Right cardiac atrium (tissue), 5 donors: ENCODE measurements at regions not wholly inside any gene's neighbourhood (a gene's known extent, or its start where the extent isn't known, plus 50 kb on each side); places are given as distances from the start of the nearest gene placed in this dataset.

Experiments
- ATAC-seq, 2 donors: fragments of 200-7000 bp; cut with Tn5 transposase; one replicate each; pipeline versions ENCODE4 v1.8.0 to v1.9.1; 2020; ENCODE audit warnings: moderate library complexity in 2 of 2, mild to moderate bottlenecking in 1 of 2
- DNase-seq, 3 donors: peaks; one replicate each; pipeline ENCODE4 v3.0.0-alpha.2; 2020
- H3K27ac ChIP-seq: one replicate; pipeline ENCODE4 v1.5.1; 2013; ENCODE audit warnings: mild to moderate bottlenecking, low read length, control low read depth, moderate library complexity
- H3K27me3 ChIP-seq: one replicate; pipeline ENCODE4 v1.6.1; 2013; ENCODE audit not compliant: control insufficient read depth, insufficient read depth
- H3K4me1 ChIP-seq: one replicate; pipeline ENCODE4 v1.6.1; 2013; ENCODE audit warnings: low read length; ENCODE audit not compliant: control insufficient read depth, insufficient read depth
- H3K4me3 ChIP-seq: one replicate; pipeline ENCODE4 v1.5.1; 2013; ENCODE audit warnings: low read length, control low read depth
- H3K9me3 ChIP-seq: one replicate; pipeline ENCODE4 v1.6.1; 2013; ENCODE audit warnings: low read length; ENCODE audit not compliant: control insufficient read depth
- WGBS: extraction: QIAGEN DNeasy Blood & Tissue Kit; methylation state at CpG from one replicate; pipeline ENCODE4 v1.1.7; 2013; 5-methylcytosine and 5-hydroxymethylcytosine counted together
- intact Hi-C, 4 donors: fragments of 100-400 bp; cut with DNase I; formaldehyde crosslinking; loops; one replicate each; pipeline versions ENCODE4 v1.11.0 to v1.14.0; 2022 to 2023
- donor health status: healthy with polysubstance abuse.
- donor health status: DM: no; HTN: yes; CAD: no.
- donor health status: DM: no; HTN: no; CAD: no.
- donor health status: DM: no; HTN: yes; CAD: no; lungs with severe emphysema.
- donor health status: DM: yes; HTN: yes; CAD: no.

DNA sequence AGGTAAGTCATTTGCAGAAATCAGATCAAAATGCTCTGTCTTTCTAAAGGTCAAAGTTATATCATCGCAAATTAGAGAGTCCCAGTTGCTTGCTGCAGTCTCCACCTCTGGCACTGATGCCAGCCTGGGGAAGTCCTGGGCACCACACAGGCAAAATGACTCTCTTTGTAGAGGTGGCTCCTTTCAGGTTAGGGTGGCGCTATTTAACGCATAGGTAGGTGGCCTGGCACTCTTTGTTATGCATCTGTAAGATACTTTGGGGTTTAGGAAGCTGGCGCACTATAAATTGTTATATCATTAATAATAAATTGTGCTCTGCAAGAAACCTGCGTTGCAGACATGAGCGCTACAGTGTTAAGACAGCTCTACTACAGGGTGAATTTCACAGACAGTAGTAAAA lies 268.5 kb downstream of the ICOS start:
- H3K27me3 ChIP-seq = no peaks in the 10 kb centered on the region
- no peak overlapping the region for H3K27ac ChIP-seq
- ATAC-seq (no peak), DNase-seq (no peak)
- H3K9me3 ChIP-seq = no peaks in the 10 kb centered on the region
- no peak overlapping the region for H3K4me3 ChIP-seq
- intact Hi-C loops = no loop called here
- WGBS = 81% methylated on average over 6 of the region's 6 CpGs
- no peaks in the 10 kb centered on the region for H3K4me1 ChIP-seq

DNA sequence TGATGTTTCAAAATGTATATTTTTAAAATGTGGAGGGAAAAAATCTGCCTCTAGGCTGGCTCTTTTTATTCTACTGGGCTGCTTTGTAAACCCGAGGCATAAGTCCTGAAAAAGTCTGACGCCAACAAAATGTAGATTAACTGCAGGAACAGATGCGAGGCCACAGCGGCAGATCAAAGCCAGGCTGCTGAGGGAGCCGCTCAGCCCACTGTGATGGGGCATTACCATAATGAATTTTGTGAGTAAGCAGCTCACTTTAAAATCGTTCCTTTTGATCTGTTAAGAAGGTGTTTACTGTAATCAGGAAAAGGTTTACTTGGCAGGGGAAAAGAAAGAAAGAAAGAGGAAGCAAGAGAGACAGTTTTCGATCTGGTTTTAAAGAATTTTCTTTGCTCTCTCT lies 269.0 kb downstream of the ICOS start:
- Histone ChIP-seq H3K4me1 (no peaks in the 10 kb centered on the region), H3K4me3 (no peak overlapping the region), H3K9me3 (no peaks in the 10 kb centered on the region), H3K27ac (no peak overlapping the region), H3K27me3 (no peaks in the 10 kb centered on the region)
- 44% methylated on average over 7 of the region's 7 CpGs for WGBS
- DNase-seq = no peak
- ATAC-seq = no peak
- intact Hi-C loops = no loop called here

DNA sequence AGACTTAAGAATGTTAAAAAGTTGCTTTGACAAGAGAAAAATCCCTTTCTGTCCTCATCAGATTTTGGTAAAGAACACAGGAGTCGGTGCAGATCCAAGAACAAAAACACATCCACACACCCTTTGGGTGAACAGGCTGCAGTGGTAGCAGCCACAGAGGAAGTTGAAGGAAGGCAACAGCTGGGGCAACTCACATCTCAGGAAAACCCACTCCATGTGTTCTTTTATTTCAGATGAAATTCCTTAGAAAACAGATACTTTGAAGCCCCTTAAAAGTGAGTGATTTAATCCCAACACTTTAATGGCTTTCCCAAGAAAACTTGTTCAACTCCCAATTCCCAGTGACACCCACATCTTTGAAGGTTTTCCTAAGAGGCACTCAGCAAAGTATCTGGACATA lies 271.3 kb downstream of the ICOS start:
- Histone ChIP-seq H3K4me1 (no peaks in the 10 kb centered on the region), H3K9me3 (no peaks in the 10 kb centered on the region), H3K27ac (no peak overlapping the region), H3K27me3 (no peaks in the 10 kb centered on the region), H3K4me3 (no peak overlapping the region)
- WGBS = 72% methylated on average over 1 of the region's 1 CpG
- DNase-seq (no peak), ATAC-seq (no peak)
- intact Hi-C loops = no loop called here

DNA sequence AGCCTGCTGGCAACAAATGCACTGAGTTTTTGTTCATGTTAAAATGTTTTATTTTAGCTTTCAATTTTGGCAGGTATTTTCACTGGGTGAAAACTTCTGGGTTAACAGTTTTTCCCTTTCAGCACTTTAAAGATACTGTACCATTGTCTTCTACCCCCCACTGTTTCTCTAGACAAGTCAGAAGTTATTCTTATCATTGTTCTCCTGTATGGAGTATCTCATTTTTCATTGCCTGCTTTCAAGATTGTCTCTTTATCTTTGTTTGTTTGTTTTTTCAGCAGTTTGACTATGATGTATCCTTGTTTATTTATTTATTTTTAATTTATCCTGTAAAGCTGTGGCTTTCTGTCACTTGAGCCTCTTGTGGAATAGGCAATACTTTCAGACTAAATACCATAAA lies 277.0 kb downstream of the ICOS start:
- Histone ChIP-seq H3K27me3 (no peaks in the 10 kb centered on the region), H3K4me3 (no peak overlapping the region), H3K4me1 (no peaks in the 10 kb centered on the region), H3K27ac (no peak overlapping the region), H3K9me3 (no peaks in the 10 kb centered on the region)
- intact Hi-C loops = no loop called here
- DNase-seq (no peak), ATAC-seq (no peak)

DNA sequence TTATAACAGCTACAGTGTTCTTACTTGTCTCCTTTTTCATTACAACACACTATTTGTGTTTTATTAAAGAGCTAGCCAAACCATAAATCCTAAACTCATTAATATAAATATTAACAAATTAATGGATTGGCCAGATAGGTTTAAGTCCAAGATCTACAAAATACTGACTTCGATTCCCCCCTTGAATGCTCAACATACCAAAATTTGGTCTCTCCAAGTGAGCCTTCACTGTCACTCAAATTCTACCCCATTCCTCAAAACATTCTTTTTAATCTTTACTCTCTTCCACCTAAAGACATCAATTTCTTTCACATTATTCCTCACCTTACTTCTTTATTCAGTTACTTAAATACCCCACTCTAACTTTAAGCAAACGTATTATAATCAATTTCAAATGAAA lies 281.5 kb downstream of the ICOS start:
- H3K27ac ChIP-seq = no peak overlapping the region
- intact Hi-C loops = no loop called here
- H3K4me1 ChIP-seq = no peaks in the 10 kb centered on the region
- no peaks in the 10 kb centered on the region for H3K27me3 ChIP-seq
- 96% methylated on average over 2 of the region's 2 CpGs for WGBS
- DNase-seq = no peak
- no peaks in the 10 kb centered on the region for H3K9me3 ChIP-seq
- ATAC-seq = no peak
- H3K4me3 ChIP-seq = no peak overlapping the region

DNA sequence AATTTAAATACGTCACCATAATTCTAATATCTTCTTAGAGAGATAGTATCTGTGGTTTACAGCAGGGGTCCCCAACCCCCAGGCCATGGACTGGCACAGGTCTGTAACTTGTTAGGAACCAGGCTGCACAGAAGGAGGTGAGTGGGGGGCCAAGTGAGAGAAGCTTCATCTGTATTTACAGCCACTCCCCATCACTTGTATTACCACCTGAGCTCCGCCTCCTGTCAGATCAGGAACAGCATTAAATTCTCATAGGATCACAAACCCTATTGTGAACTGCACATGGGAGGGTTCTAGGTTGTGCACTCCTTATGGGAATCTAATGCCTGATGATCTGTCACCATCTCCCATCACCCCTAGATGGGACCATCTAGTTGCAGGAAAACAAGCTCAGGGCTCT lies 282.6 kb downstream of the ICOS start:
- Histone ChIP-seq H3K9me3 (no peaks in the 10 kb centered on the region), H3K27ac (no peak overlapping the region), H3K4me3 (no peak overlapping the region), H3K4me1 (no peaks in the 10 kb centered on the region), H3K27me3 (no peaks in the 10 kb centered on the region)
- intact Hi-C loops = no loop called here
- ATAC-seq (no peak), DNase-seq (no peak)
- WGBS = 94% methylated on average over 2 of the region's 2 CpGs

DNA sequence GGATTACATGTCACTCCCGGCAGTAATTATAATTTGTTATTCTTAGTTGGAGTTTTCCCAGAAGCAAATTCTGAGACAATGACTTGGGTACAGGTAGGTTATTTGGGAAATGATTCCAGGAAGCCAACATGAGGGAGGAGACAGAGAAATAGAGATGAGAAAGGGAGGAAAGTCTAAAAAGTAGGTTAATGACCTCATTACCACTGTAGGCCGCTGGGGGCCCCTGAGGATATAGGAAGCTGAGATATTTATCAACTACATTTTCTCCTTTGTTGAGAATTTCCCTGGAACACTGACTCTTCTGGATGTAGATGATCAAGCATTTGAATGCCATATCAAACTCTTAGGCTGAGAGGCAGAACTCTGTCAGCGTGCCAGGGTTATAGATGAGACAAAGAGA lies 284.3 kb downstream of the ICOS start:
- H3K27ac ChIP-seq = no peak overlapping the region
- no peaks in the 10 kb centered on the region for H3K27me3 ChIP-seq
- DNase-seq (no peak), ATAC-seq (no peak)
- 81% methylated on average over 3 of the region's 3 CpGs for WGBS
- intact Hi-C loops = no loop called here
- no peaks in the 10 kb centered on the region for H3K9me3 ChIP-seq
- no peaks in the 10 kb centered on the region for H3K4me1 ChIP-seq
- H3K4me3 ChIP-seq = no peak overlapping the region

DNA sequence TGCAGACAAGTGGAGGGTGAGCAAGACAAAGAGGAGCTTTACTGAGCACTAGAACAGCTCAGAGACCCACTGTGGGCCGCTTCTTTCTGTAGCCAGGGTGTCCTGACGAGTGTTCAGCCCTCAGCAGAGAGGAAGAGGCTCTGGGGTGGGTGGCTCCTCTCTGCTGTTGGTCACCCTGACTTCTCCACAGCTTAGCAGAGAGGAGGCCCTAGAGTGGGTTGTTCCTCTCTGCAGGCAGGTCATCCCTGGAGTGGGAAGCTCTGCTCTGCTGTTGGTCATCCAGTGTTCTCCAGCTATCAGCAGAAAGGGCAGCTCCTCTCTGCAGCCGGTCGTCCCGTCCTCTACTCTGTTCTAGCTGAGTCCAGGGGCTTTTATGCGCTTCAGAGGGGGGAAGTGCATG lies 286.5 kb downstream of the ICOS start:
- ATAC-seq (no peak), DNase-seq (no peak)
- H3K27ac ChIP-seq = no peak overlapping the region
- H3K27me3 ChIP-seq = no peaks in the 10 kb centered on the region
- H3K4me3 ChIP-seq = no peak overlapping the region
- 98% methylated on average over 6 of the region's 6 CpGs for WGBS
- H3K4me1 ChIP-seq = no peaks in the 10 kb centered on the region
- intact Hi-C loops = no loop called here
- no peaks in the 10 kb centered on the region for H3K9me3 ChIP-seq

DNA sequence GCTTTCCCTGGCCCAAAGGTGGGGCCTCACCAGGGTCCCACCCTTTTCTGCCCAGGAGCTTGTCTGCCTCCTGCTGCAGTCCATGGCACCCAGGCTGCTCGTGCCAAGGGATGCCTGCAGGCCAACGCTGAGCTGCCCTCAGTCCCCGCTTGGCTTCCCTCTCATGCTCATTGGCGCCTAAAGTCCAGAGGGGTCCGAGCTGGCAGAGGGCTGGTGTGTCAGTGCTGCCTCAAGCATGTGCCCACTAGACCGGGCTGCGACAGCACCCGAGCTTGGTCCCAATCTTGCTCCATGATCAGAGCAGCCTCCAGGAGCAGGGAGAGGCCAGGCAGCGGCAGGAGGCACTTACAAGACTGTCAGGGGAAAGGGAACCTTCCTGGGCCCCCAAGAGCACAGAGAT lies 287.0 kb downstream of the ICOS start:
- H3K9me3 ChIP-seq = no peaks in the 10 kb centered on the region
- intact Hi-C loops = no loop called here
- ATAC-seq = peak in 1 of 2 donors; percentile 18
- WGBS = 95% methylated on average over 9 of the region's 9 CpGs
- DNase-seq = no peak
- no peak overlapping the region for H3K4me3 ChIP-seq
- no peaks in the 10 kb centered on the region for H3K4me1 ChIP-seq
- no peaks in the 10 kb centered on the region for H3K27me3 ChIP-seq
- H3K27ac ChIP-seq = no peak overlapping the region

DNA sequence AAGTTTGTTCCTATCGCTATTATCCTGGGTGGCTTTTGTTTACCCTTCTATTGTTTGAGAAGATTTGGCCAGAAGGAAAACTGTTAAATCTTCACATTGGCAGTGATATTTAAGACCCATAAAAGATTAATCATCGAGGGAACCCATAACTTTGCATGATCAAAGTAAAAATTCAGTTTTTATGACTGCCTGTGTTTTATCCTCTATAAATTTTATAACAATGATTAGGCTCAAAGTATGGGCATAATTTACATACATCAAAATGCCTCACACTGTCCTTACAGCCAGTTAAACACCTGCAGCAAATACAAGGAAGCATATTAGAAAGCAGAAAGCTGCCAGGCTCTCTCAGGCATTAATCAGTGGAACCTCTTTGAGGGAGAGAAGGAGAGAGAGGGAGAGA lies 289.1 kb downstream of the ICOS start:
- WGBS = 83% methylated on average over 2 of the region's 2 CpGs
- H3K4me1 ChIP-seq = no peaks in the 10 kb centered on the region
- intact Hi-C loops = no loop called here
- H3K27ac ChIP-seq = no peak overlapping the region
- DNase-seq = no peak
- ATAC-seq = no peak
- no peaks in the 10 kb centered on the region for H3K27me3 ChIP-seq
- no peak overlapping the region for H3K4me3 ChIP-seq
- H3K9me3 ChIP-seq = no peaks in the 10 kb centered on the region

DNA sequence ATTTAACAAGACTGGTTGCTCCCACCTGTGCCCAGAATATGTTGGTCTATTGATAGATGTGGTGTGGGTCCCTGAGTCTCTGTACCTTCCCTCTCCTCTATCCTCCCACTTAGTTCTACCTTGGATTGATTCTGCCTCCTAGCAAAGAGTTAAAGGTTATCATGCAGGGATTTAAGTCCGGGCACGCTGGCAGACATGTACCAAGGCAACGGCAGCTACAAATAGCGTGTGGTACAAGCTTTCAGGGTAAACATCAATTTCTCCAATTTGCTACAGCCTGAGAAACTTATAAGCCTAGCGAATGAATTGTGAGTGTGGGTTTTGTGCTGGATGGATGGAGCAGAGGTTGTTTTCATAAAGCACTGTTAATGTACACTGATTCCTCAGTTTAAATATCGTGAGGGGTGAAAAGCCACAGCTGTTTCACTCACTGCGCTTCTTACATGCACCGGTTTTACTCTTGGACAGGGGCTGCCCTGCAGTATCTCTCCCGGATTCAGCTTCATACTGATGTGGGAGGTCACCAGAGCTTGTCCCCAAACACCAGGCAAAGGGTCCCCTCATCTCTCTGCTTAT lies 289.8 kb downstream of the ICOS start:
- intact Hi-C loops = no loop called here
- no peaks in the 10 kb centered on the region for H3K9me3 ChIP-seq
- H3K27me3 ChIP-seq = no peaks in the 10 kb centered on the region
- H3K4me1 ChIP-seq = no peaks in the 10 kb centered on the region
- H3K4me3 ChIP-seq = no peak overlapping the region
- no peak for DNase-seq
- 57% methylated on average over 9 of the region's 9 CpGs for WGBS
- H3K27ac ChIP-seq = no peak overlapping the region
- no peak for ATAC-seq

DNA sequence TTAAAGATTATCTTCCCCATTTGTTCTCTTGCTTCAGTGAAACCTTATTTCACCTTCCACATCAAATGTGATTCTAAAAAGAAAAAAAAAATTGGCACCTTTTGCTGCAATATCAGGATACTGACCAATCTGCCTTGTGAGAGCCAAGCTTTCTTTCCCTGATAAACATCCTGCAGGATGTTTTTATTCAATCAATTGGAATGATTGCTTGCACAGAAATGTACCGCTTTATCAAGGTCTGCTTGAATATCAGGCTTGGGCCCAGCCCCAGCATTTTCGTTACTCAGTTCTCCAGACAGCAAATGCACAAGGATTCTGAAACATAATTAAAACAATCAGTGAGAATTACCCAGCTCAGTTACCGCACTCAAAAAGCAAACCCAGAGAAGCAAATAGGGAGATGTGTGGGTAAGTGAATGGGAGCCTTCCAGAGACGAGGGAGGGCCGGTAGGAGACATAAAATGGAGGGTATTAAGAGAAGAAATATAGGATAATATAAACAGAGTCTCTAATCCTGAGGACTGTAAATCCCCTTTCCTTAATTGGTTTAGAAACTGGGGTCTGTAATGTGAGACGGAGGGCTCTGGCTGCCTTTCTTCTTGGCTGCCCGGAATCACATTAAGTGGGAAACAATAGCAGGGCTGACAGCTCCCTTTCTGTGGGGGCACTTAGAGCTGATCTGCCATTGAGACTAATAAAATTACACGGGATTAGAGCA lies 291.8 kb downstream of the ICOS start:
- H3K4me1 ChIP-seq = no peaks in the 10 kb centered on the region
- no peaks in the 10 kb centered on the region for H3K27me3 ChIP-seq
- 45% methylated on average over 8 of the region's 8 CpGs for WGBS
- no peak overlapping the region for H3K4me3 ChIP-seq
- no peaks in the 10 kb centered on the region for H3K9me3 ChIP-seq
- no peak for ATAC-seq
- no peak overlapping the region for H3K27ac ChIP-seq
- intact Hi-C loops = no loop called here
- DNase-seq = no peak
